LNCAP (cell line): ENCODE measurements at regions not wholly inside any gene's neighbourhood (a gene's known extent, or its start where the extent isn't known, plus 50 kb on each side); places are given as distances from the start of the nearest gene placed in this dataset.

Experiments used
- CTCF ChIP-seq: fragments of 450-650 bp; IDR thresholded peaks from 2 replicates; pipeline ENCODE4 v1.5.1; 2017; ENCODE audit warnings: mild to moderate bottlenecking

DNA sequence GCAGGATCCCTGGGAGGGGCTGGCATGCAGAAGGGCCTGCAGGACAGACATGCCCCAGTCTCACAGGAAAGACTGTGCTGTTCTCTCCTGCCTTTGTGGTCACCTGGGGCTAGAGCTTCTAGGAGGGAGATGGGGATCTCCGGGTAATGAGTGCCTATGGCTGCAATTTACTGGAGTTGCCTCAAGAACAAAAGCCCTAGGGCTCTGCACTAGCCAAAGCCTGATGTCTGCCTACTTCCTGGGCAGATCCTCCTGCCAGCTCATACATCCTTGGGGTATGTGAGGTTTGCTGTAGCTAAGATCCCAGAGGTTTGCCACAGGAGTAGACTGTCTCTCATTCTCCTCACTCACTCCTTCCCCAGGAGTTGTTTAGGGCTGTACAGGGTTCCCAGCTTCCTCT, 106.9 kb upstream of the PPFIA2 start:
- no peak for TF ChIP-seq CTCF

DNA sequence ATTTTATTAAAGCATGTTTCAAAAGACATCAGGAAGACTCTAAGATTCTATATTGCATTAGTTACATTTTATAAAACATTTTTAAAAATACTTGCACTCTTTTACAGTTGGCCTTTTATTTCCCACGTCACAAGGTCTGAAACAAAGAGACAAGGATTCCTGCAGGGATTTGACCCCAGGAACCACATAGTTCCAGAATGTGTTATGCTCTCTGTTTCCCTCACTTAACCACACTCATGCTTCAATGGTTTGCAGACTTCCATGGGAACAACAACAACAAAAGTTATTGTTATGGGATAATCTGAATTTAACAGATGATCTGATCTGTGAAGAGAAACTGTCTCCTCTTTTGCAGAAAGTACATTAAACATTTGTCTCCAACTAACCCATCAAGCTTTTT, 104.3 kb upstream of the PPFIA2 start:
- TF ChIP-seq CTCF = no peak

DNA sequence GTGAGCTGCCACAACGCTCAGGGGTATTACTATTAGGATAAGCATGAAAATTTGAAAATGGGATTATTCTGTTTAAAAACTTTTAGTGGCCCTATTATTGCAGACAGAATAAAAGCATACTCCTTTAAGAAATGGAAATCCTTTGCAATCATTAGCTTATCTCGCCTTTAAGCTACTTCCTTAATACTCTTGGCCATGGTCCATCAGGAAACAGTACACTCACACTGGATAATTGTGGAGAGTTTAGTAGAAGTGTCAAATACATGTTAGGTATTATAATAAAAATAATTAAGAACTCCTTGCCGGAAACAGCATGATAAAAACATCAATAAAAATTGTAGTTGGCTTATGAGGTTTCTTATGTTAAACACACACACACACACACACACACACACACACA, 100.4 kb upstream of the PPFIA2 start:
- TF ChIP-seq CTCF = no peak

DNA sequence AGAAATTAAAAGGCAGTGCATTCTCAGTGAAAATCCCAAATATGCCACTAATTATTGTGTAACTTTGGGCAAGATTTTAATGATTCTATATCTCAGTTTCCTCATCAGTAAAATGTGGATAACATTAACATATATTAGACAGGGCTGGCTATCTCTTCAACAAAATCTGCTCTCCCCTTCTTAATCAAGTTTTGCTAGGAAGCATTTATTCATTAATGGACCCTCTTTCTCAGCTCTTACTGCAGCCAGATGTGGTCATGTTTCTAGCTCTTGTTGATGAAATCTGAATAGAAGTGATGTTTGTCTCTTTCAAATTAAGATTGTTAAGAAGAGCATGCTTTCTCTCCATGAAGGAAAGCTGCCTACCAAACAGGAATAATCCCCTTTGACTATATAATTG, 84.4 kb upstream of the PPFIA2 start:
- TF ChIP-seq CTCF = no peak

DNA sequence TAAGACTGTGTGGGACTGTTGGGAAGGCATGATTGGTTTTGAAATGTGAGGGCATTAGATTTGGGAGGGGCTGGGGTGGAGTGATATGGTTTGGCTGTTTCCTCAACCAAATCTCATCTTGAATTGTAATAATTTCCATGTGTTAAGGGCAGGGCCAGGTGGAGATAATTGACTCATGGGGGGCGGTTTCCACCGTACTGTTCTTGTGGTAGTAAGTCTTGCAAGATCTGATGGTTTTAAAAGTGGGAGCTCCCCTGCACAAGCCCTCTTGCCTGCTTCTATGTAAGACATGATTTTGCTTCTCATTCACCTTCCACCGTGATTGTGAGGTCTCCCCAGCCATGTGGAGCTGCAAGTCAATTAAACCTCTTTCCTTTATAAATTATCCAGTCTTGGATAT, 76.6 kb upstream of the PPFIA2 start:
- TF ChIP-seq CTCF = no peak

- no peak for TF ChIP-seq CTCF
These were observed 61.0 kb upstream of the PPFIA2 start for GRCh38 chr12:81819991-81820633.

DNA sequence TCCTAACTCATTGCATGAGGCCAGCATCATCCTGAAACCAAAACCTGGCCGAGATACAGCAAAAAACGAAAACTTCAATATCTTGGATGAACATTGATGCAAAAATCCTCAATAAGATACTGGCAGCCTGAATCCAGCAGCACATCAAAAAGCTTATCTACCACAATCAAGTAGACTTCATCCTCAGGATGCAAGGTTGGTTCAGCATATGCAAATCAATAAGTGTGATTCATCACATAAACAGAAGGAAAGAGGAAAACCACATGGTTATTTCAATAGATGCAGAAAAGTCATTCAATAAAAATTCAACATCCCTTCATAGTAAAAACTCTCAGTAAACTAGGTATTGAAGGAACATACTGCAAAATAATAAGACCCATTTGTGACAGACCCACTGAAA, 56.5 kb upstream of the PPFIA2 start:
- TF ChIP-seq CTCF = no peak

DNA sequence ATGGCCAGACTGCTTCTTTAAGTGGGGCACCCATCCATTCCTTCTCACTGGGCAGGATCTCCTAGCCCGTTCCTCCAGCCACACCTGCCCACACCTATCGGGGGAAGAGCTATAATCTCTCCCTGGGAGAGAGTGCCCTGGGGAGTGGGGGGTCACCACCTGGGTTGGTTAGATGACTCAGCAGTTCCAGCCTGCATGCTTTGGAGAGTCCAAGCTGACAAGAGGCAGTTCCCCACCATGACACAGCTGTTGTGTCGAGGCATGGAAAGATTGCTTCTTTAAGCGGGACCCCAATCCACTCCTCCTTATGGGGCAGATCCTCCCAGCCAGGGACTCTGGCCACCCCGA, 52.6 kb upstream of the PPFIA2 start:
- no peak for TF ChIP-seq CTCF
